ENCODE measurements at regions not wholly inside any gene's neighbourhood (a gene's known extent, or its start where the extent isn't known, plus 50 kb on each side); places are given as distances from the start of the nearest gene placed in this dataset.

GRCh38 chr7:110386006-110386405, 704.9 kb upstream of the LRRN3 start (continued):
- TF ChIP-seq REXO4 (CRISPR knock-in tag; IDR thresholded peaks at IDR 0.05; ENCODE audit: borderline replicate concordance) (no peak), ZBTB39 (CRISPR knock-in tag; IDR thresholded peaks at IDR 0.05) (no peak)

- Histone ChIP-seq H3K36me3 (replicated peaks in 1 of 2; ENCODE audit: control insufficient read depth in 1 of 2, insufficient read depth in 2 of 2, low read length in 2 of 2) (no peaks in the 10 kb centered on the region), H3K9me3 (ENCODE audit: low read length) (no peaks in the 10 kb centered on the region), H2AFZ (ENCODE audit: low read length) (no peak overlapping the region), H3K79me2 (ENCODE audit: insufficient read depth, low read length) (no peaks in the 10 kb centered on the region), H4K20me1 (ENCODE audit: insufficient read depth, low read length) (no peaks in the 10 kb centered on the region), H3K4me3 (replicated peaks in 1 of 3; ENCODE audit: insufficient read depth in 1 of 3, low read depth in 2 of 3, low read length in 3 of 3) (no peak overlapping the region), H3K4me1 (ENCODE audit: insufficient read depth, low read length) (no peaks in the 10 kb centered on the region), H3K27ac (ENCODE audit: extremely low read length, insufficient read depth, low read length) (no peak overlapping the region), H3K27me3 (ENCODE audit: control insufficient read depth in 1 of 2, insufficient read depth in 2 of 2, low read length in 2 of 2) (no peaks in the 10 kb centered on the region; a peak in 1 of 5 replicates), H3K4me2 (ENCODE audit: low read depth, low read length) (no peak overlapping the region), H3K9ac (ENCODE audit: insufficient read depth, low read depth, low read length) (no peak overlapping the region)
- BruUV-seq (replicated peaks), result no TSS peak
- no peak for TF ChIP-seq ZIK1 (CRISPR knock-in tag; IDR thresholded peaks at IDR 0.05; ENCODE audit: borderline replicate concordance, low read depth)
- no peak for TF ChIP-seq SATB2 (CRISPR knock-in tag; IDR thresholded peaks at IDR 0.05)
- TF ChIP-seq BRF2 (CRISPR knock-in tag; IDR thresholded peaks at IDR 0.05), result no peak
- TF ChIP-seq MAFF (IDR thresholded peaks at IDR 0.05; ENCODE audit: low read depth, low read length), result no peak
- peak; percentile 84 for TF ChIP-seq TEAD3 (CRISPR knock-in tag; optimal IDR thresholded peaks at IDR 0.05; ENCODE audit: borderline replicate concordance)
- no peak for TF ChIP-seq EP300 (IDR thresholded peaks at IDR 0.05; ENCODE audit: low read depth in 2 of 2, low read length in 2 of 2)
- TF ChIP-seq EP300 (CRISPR knock-in tag; IDR thresholded peaks at IDR 0.05; ENCODE audit: borderline replicate concordance), result no peak
- CTCF ChIA-PET (ENCODE audit: low intra/inter-chr PET ratio, low total read pairs), result no interaction called here
- intact Hi-C loops (cut with micrococcal nuclease; ENCODE audit: unreplicated experiment), result no loop called here
- no peak for FAIRE-seq
- POLR2A ChIA-PET, result no interaction called here
- in situ Hi-C loops (cut with HindIII; ENCODE audit: extremely low pct_ligation_motif_present, low pct_unique_long_range_greater_than_20kb), result no loop called here
- ATAC-seq, result peak; percentile 83
- WGBS (ENCODE audit: low lambda C conversion rate), result 2% methylated on average over 2 of the region's 2 CpGs
- DNase-seq (ENCODE audit: low spot score), result peak; percentile 57
Observed at GRCh38 chr7:110386913-110387312, 704.0 kb upstream of the LRRN3 start.
